Ectodermal cell (in vitro differentiated cells): ENCODE measurements at regions not wholly inside any gene's neighbourhood (a gene's known extent, or its start where the extent isn't known, plus 50 kb on each side); places are given as distances from the start of the nearest gene placed in this dataset.
"Not testable (repeated sequence)": the region's sequence is repeated elsewhere in the genome, so short reads cannot be mapped to it uniquely, and the experiment has no call there.

Experiments
- H3K27ac ChIP-seq: 2 replicates; pipeline ENCODE4 v1.7.0; 2013; ENCODE audit warnings: mild to moderate bottlenecking, low read depth, low read length; ENCODE audit not compliant: insufficient read depth, poor library complexity, severe bottlenecking
- H3K27me3 ChIP-seq: 2 replicates; pipeline ENCODE4 v1.7.0; 2013; ENCODE audit warnings: mild to moderate bottlenecking, low read length; ENCODE audit not compliant: insufficient read depth, control insufficient read depth, poor library complexity, severe bottlenecking
- H3K36me3 ChIP-seq: one replicate; pipeline ENCODE4 v1.7.0; 2013; ENCODE audit warnings: low read length; ENCODE audit not compliant: control insufficient read depth, insufficient read depth
- H3K4me1 ChIP-seq: one replicate; pipeline ENCODE4 v1.7.0; 2013; ENCODE audit warnings: low read length; ENCODE audit not compliant: control insufficient read depth, insufficient read depth
- H3K4me3 ChIP-seq: 2 replicates; pipeline ENCODE4 v1.7.0; 2013; ENCODE audit warnings: low read depth, low read length, control low read depth; ENCODE audit not compliant: insufficient read depth
- H3K9me3 ChIP-seq: 2 replicates; pipeline ENCODE4 v1.7.0; 2013; ENCODE audit warnings: mild to moderate bottlenecking, low read length, moderate library complexity; ENCODE audit not compliant: control insufficient read depth
- WGBS, 2 experiments: methylation state at CpG; one replicate each; pipeline ENCODE4 v1.1.7; 2013; ENCODE audit warnings: missing lambda C conversion rate in 2 of 2; 5-methylcytosine and 5-hydroxymethylcytosine counted together

DNA sequence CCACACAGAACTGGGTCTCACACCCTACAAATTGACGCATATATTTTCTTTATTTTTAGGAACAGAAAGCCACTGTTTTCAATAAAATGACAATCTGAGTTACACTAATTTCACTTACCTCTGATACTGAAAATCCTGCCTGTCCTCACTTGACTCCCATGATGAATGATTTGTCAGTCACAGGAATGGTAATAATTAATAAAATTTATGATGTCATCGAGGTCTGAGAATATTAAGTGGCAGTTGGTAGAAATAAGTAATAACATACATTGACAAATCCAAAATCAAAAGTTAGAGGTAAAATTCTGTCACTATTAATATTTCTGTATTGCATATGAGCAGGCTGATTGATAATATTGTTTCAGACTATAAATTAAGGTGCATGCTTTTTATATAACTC lies 418.7 kb upstream of the RGS18 start:
- Histone ChIP-seq H3K27me3 (no peaks in the 10 kb centered on the region), H3K36me3 (no peaks in the 10 kb centered on the region), H3K4me1 (no peaks in the 10 kb centered on the region), H3K27ac (no peak overlapping the region), H3K9me3 (no peaks in the 10 kb centered on the region), H3K4me3 (no peak overlapping the region)
- WGBS, 2 experiments, result 94 to 100% methylated on average over 1 of the region's 2 CpGs

GRCh38 chr1:191752342-191752741 lies 405.9 kb upstream of the RGS18 start:
- 89 to 96% methylated on average over 4 of the region's 4 CpGs for WGBS, 2 experiments
- no peaks in the 10 kb centered on the region for H3K9me3 ChIP-seq
- H3K4me1 ChIP-seq, result no peaks in the 10 kb centered on the region
- no peak overlapping the region for H3K4me3 ChIP-seq
- H3K27ac ChIP-seq, result no peak overlapping the region
- H3K36me3 ChIP-seq, result no peaks in the 10 kb centered on the region
- no peaks in the 10 kb centered on the region for H3K27me3 ChIP-seq

DNA sequence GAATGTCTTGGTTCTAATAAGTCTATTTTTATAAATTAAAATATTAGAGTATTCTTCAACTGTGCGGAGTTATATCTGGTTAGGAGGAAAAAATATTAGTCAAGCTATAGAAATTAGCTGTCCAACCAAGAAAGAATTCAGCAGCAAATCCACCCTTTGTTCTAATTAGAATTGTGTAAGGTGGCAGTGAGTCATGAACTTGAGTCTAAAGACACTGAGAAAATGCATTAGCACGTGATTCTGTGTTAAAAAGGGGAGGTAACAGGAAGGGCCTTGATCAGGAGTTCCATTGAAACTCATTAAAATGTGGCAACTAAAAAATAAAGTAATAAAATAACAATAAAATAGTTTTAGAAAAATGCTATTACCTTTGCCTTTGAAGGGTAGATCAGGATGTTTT lies 398.2 kb upstream of the RGS18 start:
- Histone ChIP-seq H3K4me3 (no peak overlapping the region), H3K27ac (no peak overlapping the region), H3K4me1 (no peaks in the 10 kb centered on the region), H3K36me3 (no peaks in the 10 kb centered on the region), H3K9me3 (no peaks in the 10 kb centered on the region), H3K27me3 (no peaks in the 10 kb centered on the region)
- WGBS, 2 experiments, result 46 to 57% methylated on average over 1 of the region's 2 CpGs

GRCh38 chr1:191788551-191788950 lies 369.7 kb upstream of the RGS18 start:
- Histone ChIP-seq H3K4me1 (no peaks in the 10 kb centered on the region), H3K36me3 (no peaks in the 10 kb centered on the region), H3K4me3 (no peak overlapping the region), H3K9me3 (no peaks in the 10 kb centered on the region), H3K27me3 (no peaks in the 10 kb centered on the region), H3K27ac (no peak overlapping the region)
- no CpG with 5 or more reads among the region's 1 CpG for WGBS, 2 experiments

DNA sequence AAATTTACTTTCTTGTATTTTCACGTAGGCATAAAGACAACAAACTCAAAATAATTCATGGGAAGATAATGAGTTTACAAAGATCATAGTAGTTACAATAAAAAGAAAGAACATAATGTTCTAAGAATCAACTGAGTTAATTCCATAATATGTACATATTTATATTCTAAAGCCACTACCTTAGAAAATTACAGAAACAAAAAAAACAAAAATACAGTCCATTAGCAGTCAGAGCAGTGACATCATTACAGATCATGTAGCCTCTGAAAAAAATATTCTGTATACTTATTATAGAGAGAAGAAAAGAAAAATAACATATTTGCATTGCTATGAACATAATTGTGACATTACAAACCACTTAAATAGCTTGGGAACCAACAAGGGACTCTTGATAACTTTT lies 360.1 kb upstream of the RGS18 start:
- no peaks in the 10 kb centered on the region for H3K4me1 ChIP-seq
- no CpG with 5 or more reads among the region's 1 CpG for WGBS, 2 experiments
- no peaks in the 10 kb centered on the region for H3K36me3 ChIP-seq
- H3K27me3 ChIP-seq, result no peaks in the 10 kb centered on the region
- H3K4me3 ChIP-seq, result no peak overlapping the region
- no peak overlapping the region for H3K27ac ChIP-seq
- H3K9me3 ChIP-seq, result no peaks in the 10 kb centered on the region

- Histone ChIP-seq H3K27me3 (no peaks in the 10 kb centered on the region), H3K4me1 (no peaks in the 10 kb centered on the region), H3K27ac (no peak overlapping the region), H3K36me3 (no peaks in the 10 kb centered on the region), H3K9me3 (no peaks in the 10 kb centered on the region), H3K4me3 (no peak overlapping the region)
- WGBS, 2 experiments, result 94 to 97% methylated on average over 2 of the region's 3 CpGs
Observed at GRCh38 chr1:191804311-191804710, 354.0 kb upstream of the RGS18 start.

DNA sequence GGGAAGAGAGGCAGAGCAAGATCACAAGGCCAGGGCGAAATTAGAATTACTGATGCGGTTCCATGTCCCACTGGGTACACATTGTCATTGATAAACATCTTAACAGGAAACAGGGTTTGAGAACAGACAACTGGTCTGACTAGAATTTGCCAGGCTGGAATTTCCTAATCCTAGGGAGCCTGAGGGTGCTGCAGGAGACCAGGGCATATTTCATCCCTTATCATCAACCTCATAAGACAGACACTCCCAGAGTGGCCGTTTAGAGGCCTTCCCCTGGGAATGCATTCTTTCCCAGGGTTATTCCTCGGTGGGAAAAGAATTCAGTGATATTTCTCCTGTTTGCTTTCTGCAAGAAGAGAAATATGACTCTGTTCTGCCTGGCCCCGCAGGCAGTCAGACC lies 344.7 kb upstream of the RGS18 start:
- H3K27me3 ChIP-seq, H3K4me1 ChIP-seq, H3K36me3 ChIP-seq, H3K9me3 ChIP-seq, H3K27ac ChIP-seq, H3K4me3 ChIP-seq: not testable (repeated sequence)
- WGBS, 2 experiments, result 92 to 98% methylated on average over 5 of the region's 5 CpGs

DNA sequence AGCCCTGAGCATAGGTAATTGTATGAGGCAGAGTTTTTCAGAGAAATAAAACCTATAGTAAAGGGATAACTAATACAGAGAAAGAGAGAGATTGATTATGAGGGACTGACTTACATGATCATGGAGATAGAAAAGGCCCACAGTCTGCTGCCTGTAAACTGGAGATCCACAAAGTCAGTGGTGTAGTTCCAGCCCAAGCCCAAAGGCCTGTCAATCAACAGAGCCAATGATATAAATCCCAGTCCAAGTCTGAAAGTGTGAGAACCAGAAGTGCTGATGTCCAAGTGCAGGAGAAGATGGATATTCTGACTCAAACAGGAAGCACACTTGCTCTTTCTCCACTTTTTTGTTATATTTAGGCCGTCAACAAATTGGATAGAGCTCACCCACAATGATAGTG lies 340.1 kb upstream of the RGS18 start:
- no peaks in the 10 kb centered on the region for H3K4me1 ChIP-seq
- no peaks in the 10 kb centered on the region for H3K27me3 ChIP-seq
- WGBS, 2 experiments, result 82 to 93% methylated on average over 1 of the region's 1 CpG
- H3K4me3 ChIP-seq, result no peak overlapping the region
- no peaks in the 10 kb centered on the region for H3K9me3 ChIP-seq
- H3K36me3 ChIP-seq, result no peaks in the 10 kb centered on the region
- no peak overlapping the region for H3K27ac ChIP-seq

DNA sequence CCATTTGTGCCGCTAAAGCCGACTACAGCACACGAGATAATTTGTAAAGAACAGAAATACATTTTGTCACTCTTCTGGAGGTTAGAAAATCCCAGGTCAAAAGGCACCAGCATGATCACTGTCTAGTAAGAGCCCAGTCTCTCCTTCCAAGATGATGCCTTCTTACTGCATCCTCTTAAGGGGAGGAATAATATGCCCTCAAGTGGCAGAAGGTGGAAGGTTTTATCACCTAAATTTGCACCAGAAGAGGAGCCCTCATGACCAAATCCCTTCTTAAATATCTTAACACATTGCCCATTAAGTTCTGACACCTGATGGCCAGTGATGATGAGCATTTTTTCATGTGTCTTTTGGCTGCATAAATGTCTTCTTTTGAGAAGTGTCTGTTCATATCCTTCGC lies 326.7 kb upstream of the RGS18 start:
- no peaks in the 10 kb centered on the region for H3K4me1 ChIP-seq
- H3K27me3 ChIP-seq, result no peaks in the 10 kb centered on the region
- H3K9me3 ChIP-seq, result no peaks in the 10 kb centered on the region
- H3K27ac ChIP-seq, result no peak overlapping the region
- H3K4me3 ChIP-seq, result no peak overlapping the region
- 78 to 82% methylated on average over 3 to 4 of the region's 4 CpGs for WGBS, 2 experiments
- no peaks in the 10 kb centered on the region for H3K36me3 ChIP-seq

DNA sequence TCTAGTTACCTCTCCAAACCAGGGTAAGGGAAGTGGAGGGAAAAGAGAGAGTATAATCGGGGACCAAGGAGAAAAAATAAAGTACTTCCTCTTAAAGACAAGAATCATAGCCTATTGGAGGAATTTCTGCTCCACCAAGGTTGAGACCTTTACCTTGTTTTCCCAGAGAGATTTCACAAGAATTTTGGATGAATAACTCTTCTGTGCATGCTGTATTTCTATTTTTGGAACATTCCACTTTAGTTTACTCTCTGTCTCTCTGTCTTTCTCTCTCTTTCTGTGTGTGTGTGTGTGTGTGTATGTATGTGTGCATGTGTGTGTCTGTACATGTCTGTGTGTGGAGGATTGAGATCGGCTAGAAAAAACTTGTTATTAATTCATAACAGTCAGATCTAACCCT lies 318.4 kb upstream of the RGS18 start:
- 89% methylated on average over 1 of the region's 2 CpGs; no CpG with 5 or more reads in 1 of the 2 experiments for WGBS, 2 experiments
- Histone ChIP-seq H3K27me3 (no peaks in the 10 kb centered on the region), H3K27ac (no peak overlapping the region), H3K9me3 (no peaks in the 10 kb centered on the region), H3K4me1 (no peaks in the 10 kb centered on the region), H3K36me3 (no peaks in the 10 kb centered on the region), H3K4me3 (no peak overlapping the region)
